ENCODE measurements at regions not wholly inside any gene's neighbourhood (a gene's known extent, or its start where the extent isn't known, plus 50 kb on each side); places are given as distances from the start of the nearest gene placed in this dataset.
"Not testable (repeated sequence)": the region's sequence is repeated elsewhere in the genome, so short reads cannot be mapped to it uniquely, and the experiment has no call there.

GRCh38 chr2:3899536-3900155, 196.3 kb downstream of the DCDC2C start:
- in situ Hi-C loops (cut with HindIII; ENCODE audit: low sequenced_read_pairs), result no loop called here
- no peak for DNase-seq (ENCODE audit: low spot score)

- in situ Hi-C loops (cut with HindIII; ENCODE audit: low sequenced_read_pairs), result no loop called here
These were observed 198.8 kb downstream of the DCDC2C start for GRCh38 chr2:3902131-3902530.

GRCh38 chr2:3904061-3904460, 200.7 kb downstream of the DCDC2C start:
- no peak for DNase-seq (ENCODE audit: low spot score)
- in situ Hi-C loops (cut with HindIII; ENCODE audit: low sequenced_read_pairs), result no loop called here

More at GRCh38 chr2:3902131-3902530, 198.8 kb downstream of the DCDC2C start:
- no peak for DNase-seq (ENCODE audit: low spot score)

GRCh38 chr2:3908498-3908897, 205.1 kb downstream of the DCDC2C start:
- in situ Hi-C loops (cut with HindIII; ENCODE audit: low sequenced_read_pairs); DNase-seq (ENCODE audit: low spot score): not testable (repeated sequence)

- no peak for DNase-seq (ENCODE audit: low spot score)
- in situ Hi-C loops (cut with HindIII; ENCODE audit: low sequenced_read_pairs), result no loop called here
These were observed 208.6 kb downstream of the DCDC2C start for GRCh38 chr2:3911882-3912455.

GRCh38 chr2:3913166-3913565, 209.8 kb downstream of the DCDC2C start:
- in situ Hi-C loops (cut with HindIII; ENCODE audit: low sequenced_read_pairs), result no loop called here
- no peak for DNase-seq (ENCODE audit: low spot score)

GRCh38 chr2:3914241-3914640, 210.9 kb downstream of the DCDC2C start:
- DNase-seq (ENCODE audit: low spot score), result no peak
- in situ Hi-C loops (cut with HindIII; ENCODE audit: low sequenced_read_pairs), result no loop called here

GRCh38 chr2:3927031-3927430, 223.7 kb downstream of the DCDC2C start:
- DNase-seq (ENCODE audit: low spot score), result no peak
- in situ Hi-C loops (cut with HindIII; ENCODE audit: low sequenced_read_pairs), result no loop called here

GRCh38 chr2:3929374-3929773, 226.0 kb downstream of the DCDC2C start:
- DNase-seq (ENCODE audit: low spot score), result no peak
- in situ Hi-C loops (cut with HindIII; ENCODE audit: low sequenced_read_pairs), result no loop called here

GRCh38 chr2:3930246-3930645, 226.9 kb downstream of the DCDC2C start:
- no peak for DNase-seq (ENCODE audit: low spot score)
- in situ Hi-C loops (cut with HindIII; ENCODE audit: low sequenced_read_pairs), result no loop called here

- DNase-seq (ENCODE audit: low spot score), result no peak
- in situ Hi-C loops (cut with HindIII; ENCODE audit: low sequenced_read_pairs), result no loop called here
These were observed 237.3 kb downstream of the DCDC2C start for GRCh38 chr2:3940661-3941060.

GRCh38 chr2:3942841-3943240, 239.5 kb downstream of the DCDC2C start:
- in situ Hi-C loops (cut with HindIII; ENCODE audit: low sequenced_read_pairs), result no loop called here
- no peak for DNase-seq (ENCODE audit: low spot score)

- in situ Hi-C loops (cut with HindIII; ENCODE audit: low sequenced_read_pairs), result no loop called here
- DNase-seq (ENCODE audit: low spot score), result no peak
These were observed 240.7 kb downstream of the DCDC2C start for GRCh38 chr2:3944071-3944470.

- DNase-seq (ENCODE audit: low spot score), result no peak
- in situ Hi-C loops (cut with HindIII; ENCODE audit: low sequenced_read_pairs), result no loop called here
These were observed 241.5 kb downstream of the DCDC2C start for GRCh38 chr2:3944841-3945240.

- in situ Hi-C loops (cut with HindIII; ENCODE audit: low sequenced_read_pairs), result no loop called here
- DNase-seq (ENCODE audit: low spot score), result no peak
These were observed 244.8 kb downstream of the DCDC2C start for GRCh38 chr2:3948191-3948590.

GRCh38 chr2:3951131-3951954, 248.0 kb downstream of the DCDC2C start:
- in situ Hi-C loops (cut with HindIII; ENCODE audit: low sequenced_read_pairs), result no loop called here
- DNase-seq (ENCODE audit: low spot score), result no peak

GRCh38 chr2:3952866-3953516, 249.6 kb downstream of the DCDC2C start:
- in situ Hi-C loops (cut with HindIII; ENCODE audit: low sequenced_read_pairs), result no loop called here
- no peak for DNase-seq (ENCODE audit: low spot score)

- in situ Hi-C loops (cut with HindIII; ENCODE audit: low sequenced_read_pairs), result no loop called here
- no peak for DNase-seq (ENCODE audit: low spot score)
These were observed 250.9 kb downstream of the DCDC2C start for GRCh38 chr2:3954261-3954660.

- no peak for DNase-seq (ENCODE audit: low spot score)
- in situ Hi-C loops (cut with HindIII; ENCODE audit: low sequenced_read_pairs), result no loop called here
These were observed 253.0 kb downstream of the DCDC2C start for GRCh38 chr2:3956406-3956805.

GRCh38 chr2:3956892-3957291, 253.5 kb downstream of the DCDC2C start:
- in situ Hi-C loops (cut with HindIII; ENCODE audit: low sequenced_read_pairs), result no loop called here
- no peak for DNase-seq (ENCODE audit: low spot score)

Data from G401 (cell line).